HG02571 (cell line): ENCODE measurements at regions not wholly inside any gene's neighbourhood (a gene's known extent, or its start where the extent isn't known, plus 50 kb on each side); places are given as distances from the start of the nearest gene placed in this dataset.

Experiments used
- ATAC-seq: cut with Tn5 transposase; IDR thresholded peaks from one replicate; pipeline ENCODE4 v1.9.1; 2021; ENCODE audit warnings: mild to moderate bottlenecking, moderate library complexity; ENCODE audit not compliant: unreplicated experiment

DNA sequence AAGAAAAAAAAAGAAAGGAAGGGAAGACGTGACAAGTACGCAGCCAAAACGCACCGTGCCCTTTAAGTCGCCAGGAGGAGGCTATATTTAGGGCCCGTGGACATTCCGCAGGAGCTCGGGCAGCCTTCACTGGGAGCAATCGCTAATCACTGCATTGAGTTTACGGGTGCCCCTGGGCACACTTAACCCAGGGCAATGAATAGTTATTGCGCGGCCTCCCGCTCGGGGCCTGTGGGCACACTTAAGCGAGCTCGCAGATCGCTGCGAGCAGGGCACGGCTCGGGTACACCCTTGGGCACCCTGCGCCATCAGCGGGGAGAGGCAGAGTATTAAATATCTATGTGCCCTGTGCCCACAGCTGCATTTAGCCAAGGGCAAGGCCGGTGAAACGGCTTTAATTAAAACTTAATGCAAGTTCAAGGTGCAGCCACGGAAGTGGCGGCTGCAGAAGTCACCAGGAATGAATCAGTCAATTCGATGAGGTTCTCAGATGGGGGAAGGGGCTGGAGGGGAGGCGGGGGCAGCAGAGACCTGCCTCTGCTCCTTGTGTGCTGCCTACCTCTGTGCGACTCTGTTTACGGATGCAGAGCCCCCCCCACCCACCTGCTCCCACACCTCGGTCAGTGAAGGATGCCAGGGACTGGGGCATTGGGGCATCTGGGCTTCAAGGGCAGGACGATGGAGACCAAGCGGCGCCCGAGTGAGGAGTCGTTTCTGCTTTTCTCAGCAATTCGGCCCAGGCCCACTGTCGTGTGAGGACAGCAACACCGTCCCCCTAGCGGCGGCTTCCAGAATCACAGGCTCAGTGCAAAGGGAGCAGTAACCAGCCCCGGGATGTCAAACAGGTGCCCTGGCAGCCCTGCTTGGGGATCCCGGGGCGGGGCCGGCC is 51.8 kb upstream of the TARDBP start:
- no peak for ATAC-seq

- no peak for ATAC-seq
Observed at GRCh38 chr1:10961300-10961833, 51.1 kb upstream of the TARDBP start.

- ATAC-seq, result no peak
Observed at GRCh38 chr1:10962483-10962882, 50.0 kb upstream of the TARDBP start.
